HG03442 (cell line): ENCODE measurements at regions not wholly inside any gene's neighbourhood (a gene's known extent, or its start where the extent isn't known, plus 50 kb on each side); places are given as distances from the start of the nearest gene placed in this dataset.
A peak's percentile ranks its signal among the peaks of the same experiment; 100 is the strongest.

Experiments used
- ATAC-seq: cut with Tn5 transposase; IDR thresholded peaks from one replicate; pipeline ENCODE4 v1.9.1; 2021; ENCODE audit warnings: mild to moderate bottlenecking, moderate library complexity; ENCODE audit not compliant: unreplicated experiment

GRCh38 chr4:10773010-10773409, 88.4 kb upstream of the CLNK start:
- ATAC-seq = no peak

DNA sequence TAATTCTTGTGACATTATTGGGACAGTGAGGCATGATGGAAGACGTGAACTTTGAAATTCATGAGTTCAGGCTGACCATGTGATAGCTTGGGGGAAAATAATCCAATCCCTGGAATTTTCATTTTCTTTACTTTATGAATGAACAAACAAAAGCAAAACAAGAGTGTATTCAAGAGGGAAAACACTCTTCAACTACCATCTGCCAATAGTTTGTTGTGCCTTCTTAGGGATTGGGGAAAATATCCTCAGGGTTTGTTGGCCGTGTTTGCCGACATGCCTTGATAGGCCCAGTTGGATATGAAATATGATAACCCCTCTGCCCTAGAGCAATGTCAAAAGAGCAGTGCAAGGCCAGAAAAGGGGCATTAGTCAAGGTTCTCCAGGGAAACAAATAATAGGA, 80.8 kb upstream of the CLNK start:
- no peak for ATAC-seq

GRCh38 chr4:10762561-10762960, 78.0 kb upstream of the CLNK start:
- no peak for ATAC-seq

DNA sequence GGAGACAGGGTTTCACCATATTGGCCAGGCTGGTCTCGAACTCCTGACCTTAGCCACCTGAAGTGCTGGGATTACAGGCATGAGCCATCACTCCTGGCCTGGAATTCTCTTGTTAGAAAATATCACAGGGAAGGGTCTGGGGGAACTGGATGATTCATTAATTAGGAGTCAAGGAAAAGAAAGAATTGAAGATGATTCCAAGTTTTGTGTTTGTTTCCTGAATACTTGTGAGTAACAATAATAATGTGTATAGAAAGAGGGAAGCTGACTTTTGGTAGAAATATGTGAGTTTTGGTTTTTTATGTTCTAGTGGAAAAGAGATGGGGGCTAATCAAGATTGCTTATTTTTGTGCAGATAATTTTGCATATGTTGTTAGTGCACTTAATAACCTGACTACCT, 77.3 kb upstream of the CLNK start:
- ATAC-seq = no peak

- no peak for ATAC-seq
These were observed 75.5 kb upstream of the CLNK start for GRCh38 chr4:10760086-10760485.

- ATAC-seq = no peak
These were observed 74.3 kb upstream of the CLNK start for GRCh38 chr4:10758906-10759305.

DNA sequence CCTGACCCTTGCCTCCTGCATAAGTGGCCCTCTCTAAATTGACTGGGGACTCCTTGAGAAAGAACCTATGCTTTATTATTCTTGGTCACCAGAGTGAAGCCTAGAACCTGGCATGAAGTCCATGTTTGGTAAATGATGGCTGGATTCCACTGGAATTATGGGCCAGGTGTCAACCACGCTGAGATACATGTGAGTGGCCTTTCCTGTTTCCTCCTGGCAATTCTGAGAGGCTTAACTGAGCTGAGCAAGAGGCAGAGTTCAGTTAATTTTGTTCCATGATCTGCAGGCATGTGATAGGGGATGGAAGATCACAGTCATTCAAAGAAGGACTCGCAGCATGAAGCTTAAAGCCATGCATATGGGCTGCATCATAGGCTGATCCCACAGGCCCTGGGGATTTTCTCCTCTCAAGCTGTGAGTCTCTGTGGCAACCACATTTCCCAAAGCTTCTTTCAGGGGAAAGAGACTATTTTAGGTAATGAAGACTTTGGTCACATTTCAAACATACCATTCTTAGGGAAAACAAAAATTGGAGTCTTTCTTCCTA, 69.4 kb upstream of the CLNK start:
- no peak for ATAC-seq

DNA sequence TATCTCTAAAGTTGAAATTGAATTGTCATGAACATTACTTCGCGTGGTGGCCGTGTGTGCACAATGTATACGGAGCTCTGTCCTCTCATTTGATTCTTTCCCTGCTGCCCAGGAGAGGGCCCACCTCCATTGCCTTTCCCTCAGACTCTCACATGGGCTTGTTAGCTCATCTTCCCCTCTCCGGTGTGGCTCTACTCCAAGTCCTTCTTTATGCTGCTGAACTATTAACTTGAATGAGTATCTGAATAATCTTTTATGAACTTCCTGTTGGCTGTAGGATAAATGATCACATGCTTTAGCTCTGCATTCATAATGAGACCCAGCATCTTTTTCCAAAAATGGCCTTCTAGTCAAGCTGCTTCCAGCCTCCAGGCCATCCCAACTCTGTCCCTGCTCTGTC, 68.8 kb upstream of the CLNK start:
- ATAC-seq = no peak

GRCh38 chr4:10750714-10751113, 66.1 kb upstream of the CLNK start:
- ATAC-seq = no peak

DNA sequence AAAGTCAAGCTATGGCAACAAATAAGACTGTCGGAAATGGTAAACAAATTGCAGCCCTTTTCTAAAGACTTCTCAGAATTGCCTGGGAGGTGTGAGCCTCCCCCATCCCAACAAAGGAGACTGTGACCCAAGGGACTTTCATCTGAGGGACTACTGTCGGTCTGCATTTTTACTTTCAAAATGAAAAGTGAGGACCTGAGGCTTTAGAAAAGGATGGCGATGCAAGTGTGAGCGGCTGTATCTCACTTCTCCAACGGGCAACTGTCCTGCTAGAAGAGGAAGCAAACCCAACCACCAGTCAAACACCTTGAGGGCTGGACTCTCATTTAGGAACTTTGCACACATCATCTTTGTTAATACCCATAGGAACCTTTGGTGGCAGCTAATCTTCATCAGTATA, 62.6 kb upstream of the CLNK start:
- peak; percentile 63 for ATAC-seq

GRCh38 chr4:10746371-10747171, 62.0 kb upstream of the CLNK start:
- ATAC-seq = no peak

DNA sequence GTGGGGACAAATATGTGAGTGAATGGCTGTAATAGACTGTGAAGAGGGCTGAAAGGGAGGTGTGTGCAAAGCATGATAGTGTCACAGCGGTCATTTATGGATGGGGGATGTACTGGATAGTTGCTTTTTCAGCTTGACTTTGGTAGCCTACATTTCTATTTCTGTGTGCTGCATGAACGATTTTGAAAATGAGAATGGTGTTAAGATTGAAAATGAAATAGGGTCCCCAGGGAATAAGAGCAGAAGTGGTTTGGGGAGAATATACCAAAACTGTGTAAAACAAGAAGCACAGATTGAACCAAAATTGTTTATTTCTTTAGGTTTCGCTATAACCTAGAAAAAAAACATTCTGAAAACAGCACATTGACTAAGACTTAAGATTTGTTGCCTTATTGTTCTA, 58.8 kb upstream of the CLNK start:
- ATAC-seq = peak; percentile 58

DNA sequence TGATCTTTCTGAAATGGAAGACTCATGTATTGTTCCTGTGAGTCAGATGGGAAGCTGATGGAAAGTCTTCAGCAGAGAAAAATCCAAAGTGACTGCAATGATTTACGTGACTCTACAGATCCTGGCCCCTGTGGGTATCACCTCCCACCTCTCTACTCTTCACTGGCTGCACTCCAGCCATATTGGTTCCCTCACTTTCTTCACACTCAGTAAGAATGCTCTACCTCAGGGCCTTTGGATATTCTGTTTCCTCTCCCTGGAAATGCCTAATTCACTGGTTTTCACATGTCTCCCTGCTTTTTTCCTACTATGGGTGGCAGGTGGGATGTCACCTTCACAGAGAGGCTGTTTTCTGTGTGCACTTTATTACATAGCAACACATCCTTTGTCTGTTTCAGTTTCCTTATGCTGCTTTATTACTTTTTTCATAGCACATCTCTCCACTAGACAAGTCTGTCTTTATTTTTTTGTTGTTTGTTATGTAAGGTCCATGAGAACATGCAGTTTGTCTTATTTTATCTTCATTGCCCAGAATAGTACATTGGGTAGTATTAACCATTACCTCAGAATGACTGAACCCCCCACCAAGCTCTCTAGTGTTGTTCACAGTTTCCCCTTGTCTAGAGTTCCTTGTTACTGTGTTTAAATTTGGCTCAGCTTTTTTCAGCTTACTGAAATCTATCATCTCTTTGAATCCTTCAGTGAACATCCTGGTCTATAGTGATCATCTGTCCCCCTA, 57.6 kb upstream of the CLNK start:
- no peak for ATAC-seq

- ATAC-seq = no peak
These were observed 56.5 kb upstream of the CLNK start for GRCh38 chr4:10740891-10741620.

DNA sequence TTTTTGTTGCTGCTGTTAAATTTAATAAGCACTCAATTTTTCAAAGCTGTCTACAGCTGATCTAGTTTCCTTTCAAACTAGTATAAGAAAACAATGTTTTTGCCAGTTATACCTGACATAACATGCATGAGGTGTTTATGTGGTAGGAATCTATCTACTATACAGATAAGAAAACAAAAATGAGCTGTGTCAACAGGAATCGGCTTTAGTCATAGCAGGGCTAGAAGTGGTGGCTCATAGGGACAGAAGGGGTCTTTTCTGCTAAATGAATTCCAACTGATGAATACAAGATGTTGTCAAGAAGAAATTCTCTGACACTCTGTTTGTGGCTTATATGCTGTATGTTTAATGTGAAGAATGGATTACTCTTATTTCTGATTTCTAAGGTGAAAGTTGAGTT, 55.7 kb upstream of the CLNK start:
- no peak for ATAC-seq

DNA sequence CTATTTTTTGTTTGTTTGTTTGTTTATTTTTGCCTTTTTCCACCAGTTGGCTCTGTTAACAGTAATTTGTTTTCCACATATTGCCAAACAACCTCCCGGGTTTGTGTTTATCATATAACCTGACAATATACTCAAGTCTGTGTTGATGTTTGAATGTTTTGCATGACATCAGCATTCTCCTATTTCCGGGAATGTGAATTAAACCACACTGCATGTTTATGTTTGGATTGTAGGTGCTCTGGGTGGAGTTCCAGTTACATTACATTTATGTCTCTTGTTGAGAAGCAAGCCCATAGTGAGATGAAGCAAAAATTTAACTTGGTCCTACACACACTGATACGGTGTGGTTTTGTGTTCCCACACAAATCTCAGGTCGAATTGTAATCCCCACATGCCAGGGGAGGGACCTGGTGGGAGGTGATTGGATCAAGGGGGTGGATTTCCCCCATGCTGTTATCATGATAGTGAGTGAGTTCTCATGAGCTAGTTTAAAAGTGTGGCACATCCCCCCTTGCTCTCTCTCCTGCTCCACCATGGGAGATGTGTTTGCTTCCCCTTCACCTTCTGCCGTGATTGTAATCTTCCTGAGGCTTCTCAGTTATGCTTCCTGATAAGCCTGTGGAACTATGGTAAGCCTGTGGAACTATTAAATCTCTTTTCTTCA, 54.4 kb upstream of the CLNK start:
- ATAC-seq = no peak

DNA sequence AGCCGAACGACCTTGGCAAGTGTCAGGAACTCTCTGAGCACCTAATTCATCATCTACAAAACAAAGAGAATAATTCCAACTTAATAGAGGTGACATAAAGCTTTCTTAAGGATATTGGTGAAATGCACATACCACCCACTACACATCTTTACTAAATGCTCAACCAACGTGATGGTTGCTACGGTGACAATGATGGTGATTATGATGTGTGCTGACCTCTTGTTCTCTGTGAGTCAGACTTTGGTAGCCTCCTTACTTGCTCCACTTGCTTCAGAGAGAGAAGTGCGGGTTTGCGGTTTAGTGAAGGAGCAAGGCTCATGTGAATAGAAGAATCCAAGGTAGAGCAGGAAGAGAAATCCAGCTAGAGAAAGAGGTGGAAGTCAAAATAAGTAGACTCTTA, 52.8 kb upstream of the CLNK start:
- ATAC-seq = no peak

- ATAC-seq = no peak
These were observed 52.3 kb upstream of the CLNK start for GRCh38 chr4:10736895-10737294.

GRCh38 chr4:10736266-10736665, 51.7 kb upstream of the CLNK start:
- no peak for ATAC-seq

DNA sequence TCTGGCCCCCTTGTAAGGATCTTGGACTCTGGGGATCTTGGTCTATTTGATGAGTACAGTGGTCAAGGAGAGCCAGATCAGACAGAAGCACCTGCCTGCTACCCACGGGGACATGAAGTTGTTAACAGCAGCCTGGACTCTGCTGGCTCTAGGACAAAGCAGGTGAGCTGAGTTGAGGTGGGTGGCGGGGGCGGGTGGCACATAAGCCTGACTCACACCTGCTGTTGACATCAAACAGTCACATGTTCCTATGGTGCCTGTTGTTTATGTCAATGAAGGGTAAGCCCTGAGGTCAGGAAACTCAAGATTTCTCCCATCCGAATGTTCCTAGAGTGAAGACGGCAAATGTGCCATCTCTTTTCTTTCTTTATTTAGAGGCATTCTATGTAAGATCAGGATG, 50.1 kb upstream of the CLNK start:
- no peak for ATAC-seq
